LNCaP clone FGC (cell line): ENCODE measurements at regions not wholly inside any gene's neighbourhood (a gene's known extent, or its start where the extent isn't known, plus 50 kb on each side); places are given as distances from the start of the nearest gene placed in this dataset.

ENCODE experiments used
- DNase-seq: peaks from one replicate; pipeline ENCODE4 v3.0.0-alpha.2; 2011; ENCODE audit warnings: low read depth
- H3K4me3 ChIP-seq: 2 replicates; pipeline ENCODE4 v1.5.1; 2011; ENCODE audit warnings: mild to moderate bottlenecking, low read depth, low read length, control low read depth
- TF ChIP-seq, protein P1 (sequence below): IDR thresholded peaks from 2 replicates; pipeline ENCODE4 v1.5.1; 2012; ENCODE audit warnings: mild to moderate bottlenecking; ENCODE audit not compliant: control insufficient read depth, insufficient read depth; ENCODE audit errors: extremely low read depth

DNA sequence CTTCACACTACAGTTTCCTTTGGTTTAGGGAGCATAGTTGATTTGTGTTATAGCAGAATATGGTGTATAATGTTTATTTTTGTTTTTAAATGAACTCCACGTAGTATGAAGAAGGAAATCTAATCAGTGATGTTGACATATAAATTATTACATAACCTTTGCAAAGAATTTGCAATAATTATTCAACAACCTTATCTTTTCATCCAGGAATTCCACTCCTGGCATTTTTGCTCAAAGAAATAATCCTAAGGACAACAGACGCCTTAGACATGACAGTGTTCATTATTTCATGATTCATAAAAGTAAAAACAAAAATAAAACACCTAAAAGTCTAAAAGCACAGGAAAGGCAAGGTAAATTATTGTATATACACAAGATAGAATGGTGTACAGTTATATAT, 229.2 kb downstream of the EPM2A start:
- DNase-seq, result no peak
- TF ChIP-seq, protein P1, sequence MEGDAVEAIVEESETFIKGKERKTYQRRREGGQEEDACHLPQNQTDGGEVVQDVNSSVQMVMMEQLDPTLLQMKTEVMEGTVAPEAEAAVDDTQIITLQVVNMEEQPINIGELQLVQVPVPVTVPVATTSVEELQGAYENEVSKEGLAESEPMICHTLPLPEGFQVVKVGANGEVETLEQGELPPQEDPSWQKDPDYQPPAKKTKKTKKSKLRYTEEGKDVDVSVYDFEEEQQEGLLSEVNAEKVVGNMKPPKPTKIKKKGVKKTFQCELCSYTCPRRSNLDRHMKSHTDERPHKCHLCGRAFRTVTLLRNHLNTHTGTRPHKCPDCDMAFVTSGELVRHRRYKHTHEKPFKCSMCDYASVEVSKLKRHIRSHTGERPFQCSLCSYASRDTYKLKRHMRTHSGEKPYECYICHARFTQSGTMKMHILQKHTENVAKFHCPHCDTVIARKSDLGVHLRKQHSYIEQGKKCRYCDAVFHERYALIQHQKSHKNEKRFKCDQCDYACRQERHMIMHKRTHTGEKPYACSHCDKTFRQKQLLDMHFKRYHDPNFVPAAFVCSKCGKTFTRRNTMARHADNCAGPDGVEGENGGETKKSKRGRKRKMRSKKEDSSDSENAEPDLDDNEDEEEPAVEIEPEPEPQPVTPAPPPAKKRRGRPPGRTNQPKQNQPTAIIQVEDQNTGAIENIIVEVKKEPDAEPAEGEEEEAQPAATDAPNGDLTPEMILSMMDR, result no peak
- no peak overlapping the region for H3K4me3 ChIP-seq

DNA sequence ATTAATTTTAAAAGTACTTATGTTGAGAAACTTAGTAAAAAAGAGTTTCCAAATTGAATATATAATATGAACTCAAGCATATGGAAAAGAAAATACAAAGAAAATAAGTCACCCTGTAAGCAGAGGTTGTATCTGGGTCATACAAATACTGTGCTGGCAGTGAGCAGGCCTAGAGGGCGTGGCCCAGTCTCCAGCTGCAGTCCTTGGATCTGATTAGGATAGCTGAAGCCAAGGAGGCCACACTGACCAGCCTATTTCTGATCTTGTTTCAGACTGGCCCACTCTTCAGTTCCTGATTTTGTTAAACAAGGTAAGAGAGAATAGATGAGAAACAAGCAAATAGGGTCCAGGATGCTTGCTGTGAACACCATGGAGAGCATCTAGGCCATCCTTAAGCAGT, 228.8 kb downstream of the EPM2A start:
- TF ChIP-seq, protein P1, result no peak
- DNase-seq, result no peak
- H3K4me3 ChIP-seq, result no peak overlapping the region

DNA sequence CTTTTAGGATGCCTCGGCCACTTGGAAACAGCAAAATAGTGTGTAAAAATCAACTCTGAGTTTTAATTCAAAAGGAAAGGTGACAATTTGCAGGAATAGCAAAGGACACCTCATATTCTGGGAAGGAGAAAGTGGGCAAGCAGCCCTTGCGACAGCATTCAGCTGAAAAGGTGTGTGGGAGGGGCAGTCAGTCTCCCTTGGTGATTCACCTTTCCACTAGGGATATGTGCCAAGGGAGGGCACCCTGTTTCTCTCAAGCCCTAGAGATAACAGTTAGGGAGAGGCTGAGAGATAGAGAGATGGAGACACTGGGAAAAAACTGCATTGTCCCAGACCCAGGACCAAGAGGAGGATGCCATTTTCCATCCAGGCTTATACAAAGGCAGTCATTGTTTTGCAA, 228.1 kb downstream of the EPM2A start:
- TF ChIP-seq, protein P1, result no peak
- DNase-seq, result no peak
- H3K4me3 ChIP-seq, result no peak overlapping the region

DNA sequence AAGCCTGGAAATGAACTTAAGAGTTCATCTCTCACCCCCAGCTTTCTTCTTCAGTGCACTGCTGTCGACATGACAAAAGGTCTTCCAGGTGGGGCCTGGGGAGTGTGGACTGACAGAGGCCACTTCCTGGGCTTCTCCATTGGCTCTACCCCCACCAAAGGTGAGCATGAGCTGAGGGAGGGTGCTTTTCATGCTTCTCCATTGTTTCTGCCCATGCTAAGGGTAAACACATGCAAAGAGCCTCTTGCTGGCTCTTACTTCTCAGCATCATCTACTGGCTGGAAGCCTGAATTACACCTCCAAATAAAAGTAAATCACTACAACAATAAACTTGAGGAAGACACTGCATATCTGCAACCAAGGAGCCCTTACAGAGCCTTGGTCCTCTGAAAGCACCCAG, 227.2 kb downstream of the EPM2A start:
- no peak overlapping the region for H3K4me3 ChIP-seq
- TF ChIP-seq, protein P1, result no peak
- no peak for DNase-seq

DNA sequence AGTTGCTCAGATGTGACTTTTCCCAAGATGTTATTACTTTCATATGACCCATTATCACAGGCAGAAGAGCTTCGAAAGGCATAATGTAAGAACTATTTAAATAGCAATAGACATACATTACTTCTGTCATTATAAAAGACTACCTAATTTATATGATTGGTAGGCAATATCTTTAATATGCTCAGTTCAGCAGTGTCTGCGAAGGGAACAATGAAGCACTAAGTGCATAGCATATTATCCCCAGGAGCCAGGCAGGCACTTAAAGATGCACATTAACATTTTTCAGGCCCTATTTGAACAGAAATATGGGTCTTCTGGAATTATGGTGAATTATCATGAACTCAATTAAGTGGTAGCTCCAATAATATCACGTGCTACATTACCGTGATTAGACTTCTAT, 217.8 kb downstream of the EPM2A start:
- TF ChIP-seq, protein P1, result no peak
- no peak for DNase-seq
- no peak overlapping the region for H3K4me3 ChIP-seq

DNA sequence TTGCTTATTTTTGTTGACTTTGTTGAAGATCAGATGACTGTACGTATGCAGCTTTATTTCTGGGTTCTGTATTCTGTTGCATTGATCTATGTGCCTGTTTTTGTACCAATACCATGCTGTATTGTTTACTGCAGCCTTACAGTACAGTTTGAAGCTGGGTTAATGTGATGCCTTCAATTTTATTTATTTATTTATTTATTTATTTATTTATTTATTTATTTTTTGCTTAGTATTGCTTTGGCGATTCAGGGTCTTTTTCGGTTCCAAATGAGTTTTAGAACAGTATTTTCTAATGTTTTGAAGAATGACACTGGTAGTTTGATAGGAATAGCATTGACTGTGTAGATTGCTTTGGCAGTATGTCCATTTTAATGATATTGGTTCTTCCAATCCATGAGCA, 210.3 kb downstream of the EPM2A start:
- TF ChIP-seq, protein P1, result no peak
- no peak for DNase-seq
- H3K4me3 ChIP-seq, result no peak overlapping the region

DNA sequence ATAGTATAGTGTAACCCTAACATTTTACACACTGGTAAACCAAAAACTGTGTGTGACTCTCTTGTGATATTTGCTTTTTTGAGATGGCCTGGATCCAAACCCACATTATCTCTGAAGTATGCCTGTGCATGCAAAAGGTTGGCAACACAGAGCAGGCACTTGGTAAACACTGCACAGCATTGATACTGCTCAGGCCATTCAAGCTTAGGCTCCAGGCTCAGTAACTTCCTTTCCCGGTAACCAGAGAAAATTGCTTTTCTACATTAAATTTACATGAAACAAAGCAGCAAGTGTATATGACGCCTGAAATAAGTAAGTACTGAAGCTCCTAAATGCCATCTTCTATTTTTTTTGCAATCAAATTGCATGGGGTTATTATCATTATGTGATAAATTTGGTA, 205.7 kb downstream of the EPM2A start:
- TF ChIP-seq, protein P1, result no peak
- no peak overlapping the region for H3K4me3 ChIP-seq
- peak; percentile 22 for DNase-seq
